Endothelial cell of umbilical vein (primary cell): ENCODE measurements at regions not wholly inside any gene's neighbourhood (a gene's known extent, or its start where the extent isn't known, plus 50 kb on each side); places are given as distances from the start of the nearest gene placed in this dataset.

Experiments used
- BruUV-seq: library from RNA; stranded (reverse); fragments of 400-500 nt; replicated peaks from 2 replicates; lab custom pipeline; 2021; lab: Mats Ljungman, UMichigan
- CTCF ChIA-PET: fragments of 300-600, 350-600 bp; sonication (Branson Sonifier 250); formaldehyde crosslinking; loops from one replicate; lab custom pipeline; 2021; ENCODE audit warnings: antibody characterized with exemption, inconsistent platforms; lab: Charles Lee
- POLR2A ChIA-PET: fragments of 300-600, 350-600 bp; sonication (Branson Sonifier 250); formaldehyde crosslinking; loops from one replicate; lab custom pipeline; 2021; ENCODE audit warnings: antibody characterized with exemption, inconsistent platforms; lab: Charles Lee
- DNase-seq: peaks from one replicate; pipeline ENCODE4 v3.0.0-alpha.2; 2011; ENCODE audit warnings: low read depth, low spot score
- FAIRE-seq: peaks from 2 replicates; lab custom pipeline; 2011; peaks lifted over from hg19 to GRCh38; lab: Jason Lieb, UNC
- H2AFZ ChIP-seq: 2 replicates; pipeline ENCODE4 v1.6.0; 2012; ENCODE audit warnings: low read depth, low read length, control low read depth, inconsistent platforms
- H3K27ac ChIP-seq: 2 replicates; pipeline ENCODE4 v1.5.1; 2011; ENCODE audit warnings: low read depth, mild to moderate bottlenecking, control low read depth, low read length, moderate library complexity; ENCODE audit not compliant: insufficient read depth
- H3K27me3 ChIP-seq, 2 experiments: 2 replicates each; pipeline versions ENCODE4 v1.6.0 to v1.6.1; 2011; ENCODE audit warnings: low read length in 2 of 2, mixed read lengths in 1 of 2; ENCODE audit not compliant: control insufficient read depth in 2 of 2, insufficient read depth in 2 of 2
- H3K36me3 ChIP-seq, 2 experiments: 2 replicates in 1 of 2; 3 replicates in 1 of 2; pipeline ENCODE4 v1.5.1; 2011; ENCODE audit warnings: low read length in 2 of 2, mild to moderate bottlenecking in 1 of 2, moderate library complexity in 1 of 2; ENCODE audit not compliant: control insufficient read depth in 2 of 2, insufficient read depth in 2 of 2; ENCODE audit errors: extremely low read depth in 1 of 2
- H3K4me1 ChIP-seq: 3 replicates; pipeline ENCODE4 v1.5.1; 2011; ENCODE audit warnings: mild to moderate bottlenecking, low read length; ENCODE audit not compliant: control insufficient read depth, insufficient read depth; ENCODE audit errors: extremely low read depth
- H3K4me2 ChIP-seq: 2 replicates; pipeline ENCODE4 v1.6.1; 2011; ENCODE audit warnings: low read length, control low read depth, mixed read lengths; ENCODE audit not compliant: insufficient read depth
- H3K4me3 ChIP-seq, 3 experiments: fragments of 200-600 bp in 1 of 3; sonication (generic), shearing (Covaris generic) in 1 of 3; replicated peaks in 1 of 3; 2 replicates each; pipeline ENCODE4 v1.5.1; 2011 to 2016; ENCODE audit warnings: control low read depth in 3 of 3, low read length in 3 of 3, mild to moderate bottlenecking in 2 of 3, inconsistent platforms in 1 of 3, low read depth in 1 of 3, moderate library complexity in 1 of 3; ENCODE audit not compliant: insufficient read depth in 1 of 3
- H3K79me2 ChIP-seq: 2 replicates; pipeline ENCODE4 v1.6.0; 2012; ENCODE audit warnings: low read length, inconsistent platforms; ENCODE audit not compliant: control insufficient read depth, insufficient read depth
- H3K9ac ChIP-seq: replicated peaks from 2 replicates; pipeline ENCODE3; 2011; ENCODE audit warnings: low read length, control low read depth; ENCODE audit not compliant: insufficient read depth; ENCODE audit errors: extremely low read depth
- H3K9me1 ChIP-seq: replicated peaks from 3 replicates; pipeline ENCODE4 v1.6.0; 2011; ENCODE audit warnings: mild to moderate bottlenecking, low read length; ENCODE audit not compliant: control insufficient read depth, insufficient read depth; ENCODE audit errors: extremely low read depth
- H3K9me3 ChIP-seq: replicated peaks from 2 replicates; pipeline ENCODE4 v1.5.1; 2012; ENCODE audit warnings: low read length, inconsistent platforms; ENCODE audit not compliant: control insufficient read depth, insufficient read depth
- H4K20me1 ChIP-seq: replicated peaks from 2 replicates; pipeline ENCODE3; 2011; ENCODE audit warnings: mild to moderate bottlenecking, low read length; ENCODE audit not compliant: control insufficient read depth, insufficient read depth; ENCODE audit errors: extremely low read depth
- EZH2 ChIP-seq: IDR thresholded peaks from 2 replicates; pipeline ENCODE4 v1.6.1; 2012; ENCODE audit warnings: borderline replicate concordance, low read depth, mild to moderate bottlenecking, moderate library complexity, low read length, inconsistent platforms; ENCODE audit not compliant: severe bottlenecking
- FOS ChIP-seq: IDR thresholded peaks from 2 replicates; pipeline ENCODE4 v1.6.1; 2011; ENCODE audit warnings: mild to moderate bottlenecking, low read length, moderate library complexity, borderline replicate concordance; ENCODE audit not compliant: insufficient read depth
- GATA2 ChIP-seq: IDR thresholded peaks from 2 replicates; pipeline ENCODE4 v1.7.0; 2011; ENCODE audit warnings: low read depth, mild to moderate bottlenecking, moderate library complexity, mixed read lengths, low read length; ENCODE audit not compliant: insufficient read length, insufficient read depth
- JUN ChIP-seq: IDR thresholded peaks from 2 replicates; pipeline ENCODE4 v1.6.1; 2011; ENCODE audit warnings: borderline replicate concordance, low read depth; ENCODE audit not compliant: insufficient read length, insufficient read depth
- MAX ChIP-seq: IDR thresholded peaks from 2 replicates; pipeline ENCODE4 v1.6.1; 2011; ENCODE audit not compliant: insufficient read depth, insufficient read length
- MYC ChIP-seq: IDR thresholded peaks from one replicate; pipeline ENCODE4 v1.6.1; 2011; ENCODE audit warnings: mild to moderate bottlenecking, low read depth, low read length
- POLR2A ChIP-seq: IDR thresholded peaks from 2 replicates; pipeline ENCODE4 v1.6.1; 2012; ENCODE audit warnings: low read depth, mild to moderate bottlenecking, control low read depth, low read length
- POLR2AphosphoS5 ChIP-seq: IDR thresholded peaks from 2 replicates; pipeline ENCODE4 v1.6.1; 2012; ENCODE audit warnings: low read depth, mild to moderate bottlenecking, control low read depth, low read length, moderate library complexity; ENCODE audit not compliant: insufficient read depth
- dilution Hi-C: fragments of 300-500 bp; cut with MboI; formaldehyde crosslinking; loops from one replicate; pipeline ENCODE4 v1.15.0; 2019; ENCODE audit warnings: low sequenced_read_pairs; ENCODE audit not compliant: extremely low pct_ligation_motif_present
- intact Hi-C: fragments of 100-400 bp; cut with micrococcal nuclease; formaldehyde crosslinking; loops from one replicate; pipeline ENCODE4 v1.10.0; 2022
- TF ChIP-seq, protein P1 (sequence below), 2 donors: IDR thresholded peaks; 1 replicate in 1 of 2; 2 replicates in 1 of 2; pipeline ENCODE4 v1.5.1; 2011; ENCODE audit warnings: low read length in 2 of 2, mild to moderate bottlenecking in 2 of 2, moderate library complexity in 2 of 2, control low read depth in 1 of 2, inconsistent platforms in 1 of 2, low read depth in 1 of 2; ENCODE audit not compliant: insufficient read depth in 1 of 2; ENCODE audit errors: extremely low read depth in 1 of 2

- H2AFZ ChIP-seq = no peak overlapping the region
- CTCF ChIA-PET = no interaction called here
- dilution Hi-C loops = no loop called here
Measured at GRCh38 chr18:73462092-73462491, 594.3 kb upstream of the NETO1 start.

More at GRCh38 chr18:73462092-73462491, 594.3 kb upstream of the NETO1 start:
- H3K79me2 ChIP-seq = no peaks in the 10 kb centered on the region
- H3K4me3 ChIP-seq = no peak overlapping the region
- H3K36me3 ChIP-seq = no peaks in the 10 kb centered on the region
- no peaks in the 10 kb centered on the region for H3K27me3 ChIP-seq
- no peaks in the 10 kb centered on the region for H4K20me1 ChIP-seq
- DNase-seq (no peak), FAIRE-seq (no peak)
- intact Hi-C loops = no loop called here
- H3K9me3 ChIP-seq = peaks cover 3% of the 10 kb centered on the region
- no peaks in the 10 kb centered on the region for H3K9me1 ChIP-seq
- no peaks in the 10 kb centered on the region for H3K4me1 ChIP-seq
- H3K9ac ChIP-seq = no peak overlapping the region
- no peak overlapping the region for H3K4me2 ChIP-seq
- no TSS peak for BruUV-seq
- POLR2A ChIA-PET = no interaction called here
- H3K27ac ChIP-seq = no peak overlapping the region
- TF ChIP-seq, protein P1, sequence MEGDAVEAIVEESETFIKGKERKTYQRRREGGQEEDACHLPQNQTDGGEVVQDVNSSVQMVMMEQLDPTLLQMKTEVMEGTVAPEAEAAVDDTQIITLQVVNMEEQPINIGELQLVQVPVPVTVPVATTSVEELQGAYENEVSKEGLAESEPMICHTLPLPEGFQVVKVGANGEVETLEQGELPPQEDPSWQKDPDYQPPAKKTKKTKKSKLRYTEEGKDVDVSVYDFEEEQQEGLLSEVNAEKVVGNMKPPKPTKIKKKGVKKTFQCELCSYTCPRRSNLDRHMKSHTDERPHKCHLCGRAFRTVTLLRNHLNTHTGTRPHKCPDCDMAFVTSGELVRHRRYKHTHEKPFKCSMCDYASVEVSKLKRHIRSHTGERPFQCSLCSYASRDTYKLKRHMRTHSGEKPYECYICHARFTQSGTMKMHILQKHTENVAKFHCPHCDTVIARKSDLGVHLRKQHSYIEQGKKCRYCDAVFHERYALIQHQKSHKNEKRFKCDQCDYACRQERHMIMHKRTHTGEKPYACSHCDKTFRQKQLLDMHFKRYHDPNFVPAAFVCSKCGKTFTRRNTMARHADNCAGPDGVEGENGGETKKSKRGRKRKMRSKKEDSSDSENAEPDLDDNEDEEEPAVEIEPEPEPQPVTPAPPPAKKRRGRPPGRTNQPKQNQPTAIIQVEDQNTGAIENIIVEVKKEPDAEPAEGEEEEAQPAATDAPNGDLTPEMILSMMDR (IDR thresholded peaks at IDR 0.05; ENCODE audit: extremely low read depth in 1 of 2, insufficient read depth in 1 of 2, low read depth in 1 of 2, low read length in 2 of 2) = no peak
- TF ChIP-seq MYC (no peak), JUN (no peak), POLR2AphosphoS5 (no peak), EZH2 (no peak), MAX (no peak), FOS (no peak), GATA2 (no peak), POLR2A (no peak)
